ENCODE measurements at regions not wholly inside any gene's neighbourhood (a gene's known extent, or its start where the extent isn't known, plus 50 kb on each side); places are given as distances from the start of the nearest gene placed in this dataset.

DNA sequence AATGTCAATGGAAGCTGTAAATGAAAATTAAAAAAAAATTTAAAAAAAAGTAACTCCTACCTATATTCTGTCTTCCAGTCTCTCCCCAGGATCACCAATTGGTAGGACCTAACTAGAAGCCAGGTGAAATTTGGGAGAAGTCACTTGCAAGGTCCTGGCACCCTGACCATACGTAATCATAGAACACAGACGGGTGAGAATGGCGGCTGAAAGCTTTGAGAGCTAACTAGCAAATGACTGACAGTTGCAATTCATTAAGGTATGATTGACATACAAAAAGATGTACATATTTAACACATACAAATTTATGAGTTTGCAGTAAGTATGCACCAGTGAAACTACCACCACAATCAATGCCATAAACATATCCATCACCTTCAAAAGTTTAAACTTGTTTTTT lies 372.7 kb upstream of the PSMD7 start:
- TF ChIP-seq, protein P1, sequence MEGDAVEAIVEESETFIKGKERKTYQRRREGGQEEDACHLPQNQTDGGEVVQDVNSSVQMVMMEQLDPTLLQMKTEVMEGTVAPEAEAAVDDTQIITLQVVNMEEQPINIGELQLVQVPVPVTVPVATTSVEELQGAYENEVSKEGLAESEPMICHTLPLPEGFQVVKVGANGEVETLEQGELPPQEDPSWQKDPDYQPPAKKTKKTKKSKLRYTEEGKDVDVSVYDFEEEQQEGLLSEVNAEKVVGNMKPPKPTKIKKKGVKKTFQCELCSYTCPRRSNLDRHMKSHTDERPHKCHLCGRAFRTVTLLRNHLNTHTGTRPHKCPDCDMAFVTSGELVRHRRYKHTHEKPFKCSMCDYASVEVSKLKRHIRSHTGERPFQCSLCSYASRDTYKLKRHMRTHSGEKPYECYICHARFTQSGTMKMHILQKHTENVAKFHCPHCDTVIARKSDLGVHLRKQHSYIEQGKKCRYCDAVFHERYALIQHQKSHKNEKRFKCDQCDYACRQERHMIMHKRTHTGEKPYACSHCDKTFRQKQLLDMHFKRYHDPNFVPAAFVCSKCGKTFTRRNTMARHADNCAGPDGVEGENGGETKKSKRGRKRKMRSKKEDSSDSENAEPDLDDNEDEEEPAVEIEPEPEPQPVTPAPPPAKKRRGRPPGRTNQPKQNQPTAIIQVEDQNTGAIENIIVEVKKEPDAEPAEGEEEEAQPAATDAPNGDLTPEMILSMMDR (conservative IDR thresholded peaks at IDR 0.05): no peak
- TF ChIP-seq ZFX (IDR thresholded peaks at IDR 0.05): no peak

Data from C4-2B (cell line).